Fibroblast of pulmonary artery (primary cell): ENCODE measurements at regions not wholly inside any gene's neighbourhood (a gene's known extent, or its start where the extent isn't known, plus 50 kb on each side); places are given as distances from the start of the nearest gene placed in this dataset.
"Not testable (repeated sequence)": the region's sequence is repeated elsewhere in the genome, so short reads cannot be mapped to it uniquely, and the experiment has no call there.

Experiments
- DNase-seq: peaks from one replicate; pipeline ENCODE4 v3.0.0-alpha.2; 2010; ENCODE audit warnings: low read depth
- H3K4me3 ChIP-seq: replicated peaks from 2 replicates; pipeline ENCODE4 v1.5.1; 2011; ENCODE audit warnings: low read depth, mild to moderate bottlenecking, control low read depth, low read length, moderate library complexity
- CTCF ChIP-seq: IDR thresholded peaks from 2 replicates; pipeline ENCODE4 v1.5.1; 2011; ENCODE audit warnings: mild to moderate bottlenecking, control low read depth, low read length, inconsistent platforms; ENCODE audit errors: missing control alignments

GRCh38 chr10:114751856-114752255 lies 69.7 kb upstream of the FHIP2A start:
- peak; percentile 8 for DNase-seq
- no peak overlapping the region for H3K4me3 ChIP-seq
- TF ChIP-seq CTCF, result no peak

- DNase-seq, H3K4me3 ChIP-seq: not testable (repeated sequence)
These were observed 69.0 kb upstream of the FHIP2A start for GRCh38 chr10:114752570-114752969.

- no peak for TF ChIP-seq CTCF
- DNase-seq, result no peak
- H3K4me3 ChIP-seq, result no peak overlapping the region
These were observed 68.5 kb upstream of the FHIP2A start for GRCh38 chr10:114753126-114753525.

GRCh38 chr10:114754445-114755320 lies 66.9 kb upstream of the FHIP2A start:
- H3K4me3 ChIP-seq, result no peak overlapping the region
- peak; percentile 7 for DNase-seq
- TF ChIP-seq CTCF, result no peak

GRCh38 chr10:114755537-114755936 lies 66.0 kb upstream of the FHIP2A start:
- no peak overlapping the region for H3K4me3 ChIP-seq
- no peak for TF ChIP-seq CTCF
- DNase-seq, result no peak

GRCh38 chr10:114758331-114758730 lies 63.2 kb upstream of the FHIP2A start:
- no peak overlapping the region for H3K4me3 ChIP-seq
- no peak for TF ChIP-seq CTCF
- no peak for DNase-seq

GRCh38 chr10:114761205-114762193 lies 60.1 kb upstream of the FHIP2A start:
- H3K4me3 ChIP-seq, result no peak overlapping the region

More at GRCh38 chr10:114761205-114762193, 60.1 kb upstream of the FHIP2A start:
- DNase-seq, result no peak
- TF ChIP-seq CTCF, result no peak
